GM23338 (cell line): ENCODE measurements at regions not wholly inside any gene's neighbourhood (a gene's known extent, or its start where the extent isn't known, plus 50 kb on each side); places are given as distances from the start of the nearest gene placed in this dataset.

Experiments
- ATAC-seq: fragments of 200-7000 bp; cut with Tn5 transposase; 3 replicates; pipeline ENCODE4 v1.9.1; 2020
- DNase-seq: peaks from one replicate; pipeline ENCODE4 v3.0.0-alpha.2; 2015; ENCODE audit warnings: low spot score
- H2AFZ ChIP-seq: fragments of 200-600 bp; sonication (generic); 2 replicates; pipeline ENCODE4 v1.8.0; 2016; ENCODE audit warnings: antibody characterized with exemption, mild to moderate bottlenecking, moderate library complexity
- H3F3A ChIP-seq: fragments of 200-600 bp; sonication (generic); replicated peaks from 2 replicates; pipeline ENCODE4 v1.8.0; 2017; ENCODE audit warnings: antibody characterized with exemption, mixed run types, low read depth
- H3K27ac ChIP-seq: fragments of 200-600 bp; sonication (generic); 2 replicates; pipeline ENCODE4 v1.6.1; 2016; ENCODE audit warnings: low read depth
- H3K27me3 ChIP-seq: fragments of 200-600 bp; sonication (generic); 2 replicates; pipeline ENCODE4 v1.8.0; 2016; ENCODE audit warnings: mild to moderate bottlenecking, mixed run types, moderate library complexity; ENCODE audit not compliant: insufficient read depth
- H3K36me3 ChIP-seq: fragments of 200-600 bp; sonication (generic); 2 replicates; pipeline ENCODE4 v1.8.0; 2016; ENCODE audit warnings: mild to moderate bottlenecking; ENCODE audit not compliant: insufficient read depth
- H3K4me1 ChIP-seq: fragments of 200-600 bp; sonication (generic); 2 replicates; pipeline ENCODE4 v1.8.0; 2016; ENCODE audit warnings: mild to moderate bottlenecking, moderate library complexity; ENCODE audit not compliant: insufficient read depth
- H3K4me2 ChIP-seq: fragments of 200-600 bp; sonication (generic); 2 replicates; pipeline ENCODE4 v1.7.1; 2017; ENCODE audit warnings: mixed run types
- H3K4me3 ChIP-seq: fragments of 200-600 bp; sonication (generic); 2 replicates; pipeline ENCODE4 v1.6.1; 2016; ENCODE audit warnings: mixed run types
- H3K79me2 ChIP-seq: fragments of 200-600 bp; sonication (generic); replicated peaks from 2 replicates; pipeline ENCODE4 v1.8.0; 2017; ENCODE audit warnings: mild to moderate bottlenecking; ENCODE audit not compliant: insufficient read depth
- H3K9me2 ChIP-seq: fragments of 200-600 bp; sonication (generic); 2 replicates; pipeline ENCODE4 v1.8.0; 2017; ENCODE audit not compliant: insufficient read depth
- H4K20me1 ChIP-seq: fragments of 200-600 bp; sonication (generic); replicated peaks from 2 replicates; pipeline ENCODE4 v1.8.0; 2017; ENCODE audit warnings: mild to moderate bottlenecking; ENCODE audit not compliant: insufficient read depth
- H3K27ac Mint-ChIP-seq: 2 replicates; pipeline ENCODE4 v1.8.0; 2020; ENCODE audit warnings: inconsistent platforms, mild to moderate bottlenecking, moderate library complexity, mixed read lengths
- H3K27me3 Mint-ChIP-seq: 3 replicates; pipeline ENCODE4 v1.8.0; 2022; ENCODE audit warnings: low read depth, mild to moderate bottlenecking, moderate library complexity, mixed read lengths, inconsistent platforms; ENCODE audit not compliant: insufficient read depth, poor library complexity
- H3K36me3 Mint-ChIP-seq: 3 replicates; pipeline ENCODE4 v1.8.0; 2021; ENCODE audit warnings: low read depth, mild to moderate bottlenecking, inconsistent platforms, moderate library complexity, mixed read lengths
- H3K4me1 Mint-ChIP-seq: 3 replicates; pipeline ENCODE4 v1.8.0; 2020; ENCODE audit warnings: mild to moderate bottlenecking, inconsistent platforms, mixed read lengths
- H3K4me3 Mint-ChIP-seq: 3 replicates; pipeline ENCODE4 v1.8.0; 2021; ENCODE audit warnings: moderate library complexity, mild to moderate bottlenecking, inconsistent platforms, mixed read lengths
- H3K9me3 Mint-ChIP-seq: 3 replicates; pipeline ENCODE4 v1.8.0; 2020; ENCODE audit warnings: moderate library complexity, mild to moderate bottlenecking, inconsistent platforms, mixed read lengths
- EZH2phosphoT487 ChIP-seq: fragments of 200-600 bp; sonication (generic); IDR thresholded peaks from one replicate; pipeline ENCODE4 v1.8.1; 2018; ENCODE audit warnings: antibody characterized with exemption; ENCODE audit not compliant: unreplicated experiment
- JUNB ChIP-seq: IDR thresholded peaks from one replicate; pipeline ENCODE4 v1.6.1; 2016; ENCODE audit warnings: antibody characterized with exemption; ENCODE audit not compliant: unreplicated experiment
- NANOG ChIP-seq: IDR thresholded peaks from 2 replicates; pipeline ENCODE4 v1.6.1; 2016; ENCODE audit warnings: antibody characterized with exemption, borderline replicate concordance
- POLR2AphosphoS5 ChIP-seq: IDR thresholded peaks from 2 replicates; pipeline ENCODE4 v1.6.1; 2016; ENCODE audit warnings: antibody characterized with exemption, low read depth
- STAT1 ChIP-seq: IDR thresholded peaks from one replicate; pipeline ENCODE4 v1.6.1; 2016; ENCODE audit warnings: antibody characterized with exemption; ENCODE audit not compliant: unreplicated experiment
- ZNF114 ChIP-seq: fragments of 250-450 bp; sonication (Bioruptor Pico); IDR thresholded peaks from 2 replicates; pipeline ENCODE4 v1.5.0; 2020; ENCODE audit warnings: mild to moderate bottlenecking, moderate library complexity
- ZNF331 ChIP-seq: fragments of 250-450 bp; sonication (Bioruptor Pico); IDR thresholded peaks from 2 replicates; pipeline ENCODE4 v1.5.0; 2020; ENCODE audit warnings: low read depth, mild to moderate bottlenecking, moderate library complexity
- TF ChIP-seq, protein P1 (sequence below): IDR thresholded peaks from 2 replicates; pipeline ENCODE4 v1.6.1; 2016; ENCODE audit warnings: antibody characterized with exemption
- TF ChIP-seq, protein P2 (sequence below): IDR thresholded peaks from one replicate; pipeline ENCODE4 v1.6.1; 2018; ENCODE audit warnings: antibody characterized with exemption; ENCODE audit not compliant: unreplicated experiment
- TF ChIP-seq, protein P3 (sequence below), 2 experiments: fragments of 200-600 bp in 1 of 2; sonication (generic) in 1 of 2; conservative IDR thresholded peaks; 2 replicates each; pipeline versions ENCODE4 v1.5.1 to v1.6.1; 2016 to 2017; ENCODE audit warnings: antibody characterized with exemption in 2 of 2, low read depth in 2 of 2, mild to moderate bottlenecking in 2 of 2, moderate library complexity in 1 of 2

DNA sequence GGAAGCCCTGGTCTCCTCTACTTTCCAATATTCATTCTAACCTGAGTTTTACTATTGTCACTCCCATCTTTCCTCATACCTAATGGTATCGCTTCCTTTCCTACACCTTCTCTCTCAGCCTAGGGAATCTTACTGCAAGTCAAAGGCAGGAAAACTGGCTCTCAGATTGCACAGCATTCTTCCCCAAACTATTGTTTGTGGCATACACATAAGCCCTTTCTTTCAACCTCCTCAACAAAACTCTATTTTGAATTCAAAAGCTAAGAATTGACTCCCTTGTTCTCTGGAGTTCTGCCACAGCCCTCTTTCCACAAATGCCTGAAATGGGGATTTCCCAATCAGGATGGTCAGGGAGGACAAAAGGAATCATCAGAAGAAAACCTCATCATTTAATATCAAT, 181.5 kb downstream of the FAM76B start (continued):
- TF ChIP-seq, protein P1, sequence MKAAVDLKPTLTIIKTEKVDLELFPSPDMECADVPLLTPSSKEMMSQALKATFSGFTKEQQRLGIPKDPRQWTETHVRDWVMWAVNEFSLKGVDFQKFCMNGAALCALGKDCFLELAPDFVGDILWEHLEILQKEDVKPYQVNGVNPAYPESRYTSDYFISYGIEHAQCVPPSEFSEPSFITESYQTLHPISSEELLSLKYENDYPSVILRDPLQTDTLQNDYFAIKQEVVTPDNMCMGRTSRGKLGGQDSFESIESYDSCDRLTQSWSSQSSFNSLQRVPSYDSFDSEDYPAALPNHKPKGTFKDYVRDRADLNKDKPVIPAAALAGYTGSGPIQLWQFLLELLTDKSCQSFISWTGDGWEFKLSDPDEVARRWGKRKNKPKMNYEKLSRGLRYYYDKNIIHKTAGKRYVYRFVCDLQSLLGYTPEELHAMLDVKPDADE: no peak

DNA sequence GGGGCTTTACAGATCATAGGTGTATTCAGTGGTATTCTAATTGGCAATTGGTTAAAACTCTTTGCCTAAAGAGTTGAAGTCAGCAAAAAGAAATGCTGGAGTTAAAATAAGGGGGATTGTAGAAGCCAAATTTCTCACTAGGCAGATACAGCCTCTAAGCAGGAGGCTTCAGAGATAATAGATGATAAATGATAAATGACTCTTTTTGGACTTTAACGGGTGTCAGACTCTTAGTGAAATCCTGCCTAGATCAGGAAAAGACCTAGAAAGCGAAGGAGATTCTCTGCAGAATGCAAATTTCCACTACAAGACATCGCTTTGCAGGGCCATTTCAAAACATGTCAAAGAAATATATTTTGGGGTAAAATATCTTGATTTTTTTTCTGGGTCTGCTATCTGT, 182.8 kb downstream of the FAM76B start:
- Histone ChIP-seq H3K4me2 (no peak overlapping the region), H3K27me3 (no peaks in the 10 kb centered on the region)

DNA sequence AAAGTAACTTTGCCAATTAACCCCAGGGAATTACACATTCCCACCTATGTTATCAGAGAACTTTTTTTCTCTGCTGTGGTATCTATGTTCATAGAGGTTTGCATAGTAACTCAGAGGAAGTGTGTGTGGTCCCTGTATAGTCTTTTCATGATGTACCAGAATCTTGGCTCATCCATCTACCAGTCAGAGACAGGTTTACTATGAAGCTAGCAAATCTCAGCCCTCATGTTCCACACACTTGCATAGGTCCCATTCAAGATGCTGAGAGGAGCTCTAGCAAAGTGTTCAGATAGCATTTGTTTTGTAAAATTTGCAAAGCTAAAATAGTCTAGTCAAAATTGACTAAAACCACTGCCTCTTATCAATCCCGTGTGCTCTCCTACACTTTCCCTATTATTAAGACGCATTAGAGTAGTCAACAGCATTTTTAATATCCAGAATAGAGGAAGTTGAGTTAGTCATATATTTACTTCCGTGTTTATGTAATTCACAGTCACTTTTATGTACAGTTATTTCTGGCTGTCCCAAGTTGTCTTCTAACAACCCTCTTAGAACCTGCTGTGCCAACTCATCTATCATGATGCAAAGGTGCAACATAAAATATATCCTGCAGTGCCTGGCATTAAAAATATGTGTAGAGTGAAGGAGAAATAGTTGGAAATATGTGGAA, 184.2 kb downstream of the FAM76B start:
- no peaks in the 10 kb centered on the region for H3K27me3 Mint-ChIP-seq
- no peak overlapping the region for H3K27ac Mint-ChIP-seq
- Histone ChIP-seq H2AFZ (no peak overlapping the region), H3K4me1 (peaks cover 7% of the 10 kb centered on the region), H3K79me2 (no peaks in the 10 kb centered on the region), H3F3A (no peaks in the 10 kb centered on the region), H4K20me1 (no peaks in the 10 kb centered on the region), H3K9me2 (0 out of 2 replicates have a peak, but pooled peaks cover 4% of the 10 kb centered on the region), H3K36me3 (no peaks in the 10 kb centered on the region), H3K4me3 (no peak overlapping the region), H3K27ac (no peak overlapping the region), H3K27me3 (no peaks in the 10 kb centered on the region), H3K4me2 (no peak overlapping the region)
- H3K36me3 Mint-ChIP-seq: no peaks in the 10 kb centered on the region
- H3K4me1 Mint-ChIP-seq: peaks cover 8% of the 10 kb centered on the region
- no peaks in the 10 kb centered on the region for H3K9me3 Mint-ChIP-seq
- ATAC-seq: no peak
- no peak for DNase-seq
- H3K4me3 Mint-ChIP-seq: no peak overlapping the region
- TF ChIP-seq, protein P2, sequence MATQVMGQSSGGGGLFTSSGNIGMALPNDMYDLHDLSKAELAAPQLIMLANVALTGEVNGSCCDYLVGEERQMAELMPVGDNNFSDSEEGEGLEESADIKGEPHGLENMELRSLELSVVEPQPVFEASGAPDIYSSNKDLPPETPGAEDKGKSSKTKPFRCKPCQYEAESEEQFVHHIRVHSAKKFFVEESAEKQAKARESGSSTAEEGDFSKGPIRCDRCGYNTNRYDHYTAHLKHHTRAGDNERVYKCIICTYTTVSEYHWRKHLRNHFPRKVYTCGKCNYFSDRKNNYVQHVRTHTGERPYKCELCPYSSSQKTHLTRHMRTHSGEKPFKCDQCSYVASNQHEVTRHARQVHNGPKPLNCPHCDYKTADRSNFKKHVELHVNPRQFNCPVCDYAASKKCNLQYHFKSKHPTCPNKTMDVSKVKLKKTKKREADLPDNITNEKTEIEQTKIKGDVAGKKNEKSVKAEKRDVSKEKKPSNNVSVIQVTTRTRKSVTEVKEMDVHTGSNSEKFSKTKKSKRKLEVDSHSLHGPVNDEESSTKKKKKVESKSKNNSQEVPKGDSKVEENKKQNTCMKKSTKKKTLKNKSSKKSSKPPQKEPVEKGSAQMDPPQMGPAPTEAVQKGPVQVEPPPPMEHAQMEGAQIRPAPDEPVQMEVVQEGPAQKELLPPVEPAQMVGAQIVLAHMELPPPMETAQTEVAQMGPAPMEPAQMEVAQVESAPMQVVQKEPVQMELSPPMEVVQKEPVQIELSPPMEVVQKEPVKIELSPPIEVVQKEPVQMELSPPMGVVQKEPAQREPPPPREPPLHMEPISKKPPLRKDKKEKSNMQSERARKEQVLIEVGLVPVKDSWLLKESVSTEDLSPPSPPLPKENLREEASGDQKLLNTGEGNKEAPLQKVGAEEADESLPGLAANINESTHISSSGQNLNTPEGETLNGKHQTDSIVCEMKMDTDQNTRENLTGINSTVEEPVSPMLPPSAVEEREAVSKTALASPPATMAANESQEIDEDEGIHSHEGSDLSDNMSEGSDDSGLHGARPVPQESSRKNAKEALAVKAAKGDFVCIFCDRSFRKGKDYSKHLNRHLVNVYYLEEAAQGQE: no peak
- TF ChIP-seq POLR2AphosphoS5: no peak
- TF ChIP-seq, protein P1: no peak
- no peak for TF ChIP-seq STAT1
- TF ChIP-seq JUNB: no peak
- TF ChIP-seq ZNF331 (CRISPR knock-in tag): no peak
- no peak for TF ChIP-seq ZNF114 (CRISPR knock-in tag)
- no peak for TF ChIP-seq EZH2phosphoT487
- no peak for TF ChIP-seq NANOG

More for the DNA sequence above, 182.8 kb downstream of the FAM76B start:
- Mint-ChIP-seq H3K4me1 (peaks cover 8% of the 10 kb centered on the region), H3K4me3 (no peak overlapping the region), H3K27ac (no peak overlapping the region), H3K27me3 (no peaks in the 10 kb centered on the region), H3K36me3 (no peaks in the 10 kb centered on the region), H3K9me3 (no peaks in the 10 kb centered on the region)
- Histone ChIP-seq H3K36me3 (no peaks in the 10 kb centered on the region), H3K4me3 (no peak overlapping the region), H3K27ac (no peak overlapping the region), H4K20me1 (no peaks in the 10 kb centered on the region), H3K79me2 (no peaks in the 10 kb centered on the region), H3F3A (no peaks in the 10 kb centered on the region), H2AFZ (no peak overlapping the region; the same call in 1 of the 2 replicates), H3K9me2 (peaks cover 15% of the 10 kb centered on the region; the same call in 1 of the 2 replicates), H3K4me1 (peaks cover 7% of the 10 kb centered on the region)
- ATAC-seq (no peak), DNase-seq (no peak)
- TF ChIP-seq, protein P1: no peak
- TF ChIP-seq EZH2phosphoT487 (no peak), NANOG (no peak), JUNB (no peak), POLR2AphosphoS5 (no peak)
- TF ChIP-seq, protein P3, sequence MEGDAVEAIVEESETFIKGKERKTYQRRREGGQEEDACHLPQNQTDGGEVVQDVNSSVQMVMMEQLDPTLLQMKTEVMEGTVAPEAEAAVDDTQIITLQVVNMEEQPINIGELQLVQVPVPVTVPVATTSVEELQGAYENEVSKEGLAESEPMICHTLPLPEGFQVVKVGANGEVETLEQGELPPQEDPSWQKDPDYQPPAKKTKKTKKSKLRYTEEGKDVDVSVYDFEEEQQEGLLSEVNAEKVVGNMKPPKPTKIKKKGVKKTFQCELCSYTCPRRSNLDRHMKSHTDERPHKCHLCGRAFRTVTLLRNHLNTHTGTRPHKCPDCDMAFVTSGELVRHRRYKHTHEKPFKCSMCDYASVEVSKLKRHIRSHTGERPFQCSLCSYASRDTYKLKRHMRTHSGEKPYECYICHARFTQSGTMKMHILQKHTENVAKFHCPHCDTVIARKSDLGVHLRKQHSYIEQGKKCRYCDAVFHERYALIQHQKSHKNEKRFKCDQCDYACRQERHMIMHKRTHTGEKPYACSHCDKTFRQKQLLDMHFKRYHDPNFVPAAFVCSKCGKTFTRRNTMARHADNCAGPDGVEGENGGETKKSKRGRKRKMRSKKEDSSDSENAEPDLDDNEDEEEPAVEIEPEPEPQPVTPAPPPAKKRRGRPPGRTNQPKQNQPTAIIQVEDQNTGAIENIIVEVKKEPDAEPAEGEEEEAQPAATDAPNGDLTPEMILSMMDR (conservative IDR thresholded peaks at IDR 0.05; ENCODE audit: low read depth in 2 of 2): no peak
